ENCODE measurements at regions not wholly inside any gene's neighbourhood (a gene's known extent, or its start where the extent isn't known, plus 50 kb on each side); places are given as distances from the start of the nearest gene placed in this dataset.

- DNase-seq (ENCODE audit: low spot score): no peak
Observed at GRCh38 chr6:14721103-14721758, 524.6 kb upstream of the JARID2 start.

GRCh38 chr6:14722001-14722562 is 523.8 kb upstream of the JARID2 start:
- DNase-seq (ENCODE audit: low spot score): no peak

- no peak for DNase-seq (ENCODE audit: low spot score)
Observed at GRCh38 chr6:14722704-14723103, 523.2 kb upstream of the JARID2 start.

DNA sequence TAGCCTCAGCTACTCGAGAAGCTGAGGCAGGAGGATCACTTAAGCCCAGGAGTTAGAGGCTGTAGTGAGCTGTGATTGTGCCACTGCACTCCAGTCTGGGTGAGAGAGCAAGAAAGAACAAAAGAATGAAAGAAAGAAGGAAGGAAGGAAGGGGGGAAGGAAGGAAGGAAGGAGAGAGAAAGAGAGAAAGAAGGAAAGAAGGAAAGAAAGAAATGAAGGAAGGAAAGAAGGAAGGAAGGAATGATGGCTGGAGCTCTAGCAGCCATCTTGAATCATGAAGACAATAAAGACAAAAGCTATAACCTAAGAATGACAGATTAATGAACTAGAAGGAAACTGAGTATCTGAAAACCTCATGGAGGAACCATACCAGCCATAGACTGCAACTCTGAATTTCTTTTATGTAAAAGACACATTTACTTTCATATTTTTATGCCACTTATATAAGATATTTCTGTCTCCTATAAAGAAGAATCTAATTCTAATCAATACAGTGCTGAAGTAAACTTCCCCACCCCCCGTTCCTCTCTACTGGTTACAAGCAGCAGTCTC is 522.3 kb upstream of the JARID2 start:
- DNase-seq (ENCODE audit: low spot score): no peak

DNA sequence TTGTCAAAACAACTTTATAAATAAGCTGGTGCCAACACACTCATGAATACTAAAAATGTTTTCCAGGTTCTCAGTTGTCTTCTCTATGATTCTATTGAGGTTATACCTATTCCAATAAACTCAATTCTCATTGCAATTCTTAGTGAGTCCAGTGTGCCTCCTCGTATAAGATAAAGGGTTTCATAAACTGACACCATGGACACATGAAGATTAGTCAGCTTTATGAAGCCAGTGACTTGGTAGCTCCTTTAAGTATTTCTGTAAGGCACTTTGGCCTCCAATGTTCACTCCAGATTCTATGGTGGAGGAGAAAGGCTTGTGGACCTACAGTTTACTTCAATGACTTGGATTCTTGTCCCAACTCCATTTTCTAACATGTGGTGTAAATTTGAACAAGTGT is 521.3 kb upstream of the JARID2 start:
- DNase-seq (ENCODE audit: low spot score): no peak

- DNase-seq (ENCODE audit: low spot score): no peak
Observed at GRCh38 chr6:14726816-14727493, 518.9 kb upstream of the JARID2 start.

DNA sequence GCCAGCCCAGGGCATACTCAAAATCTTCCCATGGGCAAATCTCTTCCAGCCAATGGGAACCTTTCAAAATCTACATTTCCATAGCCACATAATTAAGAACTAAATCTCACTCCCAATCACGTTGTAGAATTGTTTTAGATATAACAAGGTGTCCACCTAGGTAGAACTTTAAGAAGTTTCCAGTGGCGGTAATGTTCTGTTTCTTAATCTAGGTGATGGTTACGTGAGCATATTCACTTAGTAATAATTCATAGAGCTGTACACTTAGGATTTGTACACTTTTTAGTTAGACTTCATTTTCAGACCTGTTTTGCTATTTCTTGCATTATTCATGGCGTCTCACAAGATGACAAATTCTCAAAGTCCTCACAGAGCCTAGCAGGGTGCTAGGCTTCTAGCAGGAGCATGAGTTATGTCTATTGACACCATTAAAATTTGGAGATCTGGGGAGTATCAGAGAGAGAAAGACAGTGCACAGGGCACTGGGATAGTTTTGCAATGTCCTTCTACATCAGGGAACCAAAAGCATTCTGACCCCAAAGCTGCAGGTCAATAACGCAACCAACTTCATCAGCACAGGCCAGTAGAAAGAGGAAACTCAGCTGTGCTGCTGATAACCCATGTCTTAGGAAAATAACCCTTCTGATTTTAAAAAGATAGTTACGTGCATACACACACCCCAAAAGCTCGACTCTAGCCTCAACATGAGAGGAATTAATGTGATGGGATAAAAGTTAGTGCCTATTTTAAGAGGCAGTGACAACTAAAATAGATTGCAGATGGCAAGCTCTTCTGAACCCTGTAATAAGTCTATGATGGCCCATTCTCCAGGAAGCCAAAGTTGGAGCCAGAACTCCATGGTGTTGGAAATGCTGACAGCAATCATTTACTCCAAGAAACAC is 518.1 kb upstream of the JARID2 start:
- DNase-seq (ENCODE audit: low spot score): no peak

- no peak for DNase-seq (ENCODE audit: low spot score)
Observed at GRCh38 chr6:14728396-14729024, 517.4 kb upstream of the JARID2 start.

- no peak for DNase-seq (ENCODE audit: low spot score)
Observed at GRCh38 chr6:14729129-14729871, 516.6 kb upstream of the JARID2 start.

DNA sequence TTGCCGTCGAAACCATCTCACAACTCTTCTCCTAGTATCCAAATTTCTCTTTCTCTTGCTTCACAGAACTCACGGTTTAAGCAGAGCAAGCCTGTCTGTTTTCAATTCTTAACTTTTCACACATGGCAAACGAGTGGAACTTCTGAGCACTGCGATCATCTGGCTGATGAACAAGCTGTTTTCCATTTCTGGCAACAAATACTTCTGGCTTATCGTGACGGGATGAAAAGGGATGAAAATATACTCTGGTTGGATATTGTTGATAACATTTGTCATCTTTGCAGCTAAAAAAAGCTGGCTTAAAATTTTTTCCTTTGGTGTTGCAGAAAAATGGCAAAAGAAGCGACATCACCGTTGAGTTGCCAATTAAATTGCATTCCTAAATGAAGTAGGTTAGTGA is 515.2 kb upstream of the JARID2 start:
- no peak for DNase-seq (ENCODE audit: low spot score)

- no peak for DNase-seq (ENCODE audit: low spot score)
Observed at GRCh38 chr6:14731611-14732010, 514.3 kb upstream of the JARID2 start.

DNA sequence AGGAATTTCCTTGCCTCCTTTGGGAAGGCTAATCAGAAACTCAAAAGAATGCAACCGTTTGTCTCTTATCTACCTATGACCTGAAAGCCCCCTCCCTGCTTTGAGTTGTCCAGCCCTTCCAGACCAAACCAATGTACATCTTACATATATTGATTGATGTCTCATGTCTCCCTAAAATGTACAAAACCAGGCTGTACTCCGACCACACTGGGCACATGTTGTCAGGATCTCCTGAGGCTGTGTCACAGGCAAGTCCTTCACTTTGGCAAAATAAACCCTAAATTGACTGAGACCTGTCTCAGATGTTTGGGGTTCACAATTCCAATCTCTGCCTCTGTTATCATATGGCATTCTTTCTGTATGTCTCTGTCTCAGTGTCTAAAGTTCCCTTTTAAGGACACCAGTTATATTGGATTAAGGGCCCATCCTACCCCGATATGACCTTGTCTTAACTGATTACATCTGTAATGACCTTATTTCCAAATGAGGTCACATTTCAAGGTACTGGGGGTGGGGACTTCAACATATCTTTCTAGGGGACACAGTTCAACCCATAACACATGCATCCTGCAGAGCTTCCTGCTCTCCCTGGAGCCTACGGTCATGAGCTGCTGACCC is 513.5 kb upstream of the JARID2 start:
- DNase-seq (ENCODE audit: low spot score): no peak

DNA sequence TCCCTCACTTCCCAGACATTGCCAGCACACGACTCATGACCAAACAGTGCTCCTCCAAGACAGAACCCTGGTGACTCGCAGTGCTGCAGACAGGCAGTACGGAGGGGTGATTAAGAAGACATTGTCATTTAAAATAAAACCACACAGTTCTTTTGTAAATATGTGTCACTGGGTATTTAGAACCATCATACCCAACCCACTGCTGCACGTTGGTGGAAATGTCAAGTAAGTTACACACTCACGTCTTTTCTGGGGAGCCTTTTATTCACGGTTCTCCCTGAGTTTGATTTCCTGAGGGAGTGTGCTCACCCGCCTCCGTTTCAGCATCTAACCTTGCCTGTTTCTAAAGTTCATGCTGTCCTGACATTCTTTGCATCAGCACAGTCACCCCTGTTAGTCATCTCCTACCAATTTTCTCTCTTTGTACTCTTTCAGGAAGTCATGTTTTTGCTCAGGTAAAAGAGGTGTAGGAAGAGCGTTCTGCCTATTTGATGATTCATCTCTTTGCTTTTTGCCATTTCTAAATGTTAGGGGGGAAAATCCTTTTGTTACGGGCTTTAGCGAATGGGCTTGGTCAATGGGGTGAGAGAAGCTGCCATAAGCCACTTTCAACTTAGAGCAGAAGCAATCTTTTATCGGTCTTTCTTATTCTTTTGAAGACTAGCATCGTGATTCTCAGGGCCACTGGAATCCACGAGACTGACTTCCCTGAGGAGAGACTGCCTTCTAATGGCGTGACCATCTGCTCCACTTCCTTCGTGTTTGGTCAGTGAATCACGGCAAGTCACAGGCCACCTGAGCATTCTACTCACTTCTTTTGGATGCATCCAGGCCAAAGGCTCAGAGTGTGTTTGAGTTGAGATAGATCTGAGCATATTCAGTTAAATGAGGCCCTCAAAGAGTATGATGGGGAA is 512.8 kb upstream of the JARID2 start:
- DNase-seq (ENCODE audit: low spot score): peak; percentile 87

DNA sequence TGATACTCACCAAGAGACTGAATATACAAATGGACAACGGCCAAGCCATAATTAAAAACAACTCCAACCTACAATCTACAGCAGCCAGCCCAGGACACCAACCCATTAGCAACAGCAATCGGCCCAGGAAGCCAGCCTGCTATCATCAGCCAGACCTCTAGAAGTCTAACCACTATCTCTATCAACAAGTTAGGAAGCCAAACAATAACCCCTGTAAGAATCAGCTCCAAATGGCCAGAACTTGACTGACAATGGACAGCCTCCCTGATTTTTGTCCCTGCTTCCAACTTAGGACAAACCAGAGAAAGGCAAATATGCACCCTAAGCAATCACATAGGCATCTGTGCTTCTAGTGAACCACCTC is 511.8 kb upstream of the JARID2 start:
- no peak for DNase-seq (ENCODE audit: low spot score)

- peak; percentile 93 for DNase-seq (ENCODE audit: low spot score)
Observed at GRCh38 chr6:14734416-14735340, 511.2 kb upstream of the JARID2 start.

GRCh38 chr6:14735956-14736486 is 509.8 kb upstream of the JARID2 start:
- DNase-seq (ENCODE audit: low spot score): peak; percentile 51

DNA sequence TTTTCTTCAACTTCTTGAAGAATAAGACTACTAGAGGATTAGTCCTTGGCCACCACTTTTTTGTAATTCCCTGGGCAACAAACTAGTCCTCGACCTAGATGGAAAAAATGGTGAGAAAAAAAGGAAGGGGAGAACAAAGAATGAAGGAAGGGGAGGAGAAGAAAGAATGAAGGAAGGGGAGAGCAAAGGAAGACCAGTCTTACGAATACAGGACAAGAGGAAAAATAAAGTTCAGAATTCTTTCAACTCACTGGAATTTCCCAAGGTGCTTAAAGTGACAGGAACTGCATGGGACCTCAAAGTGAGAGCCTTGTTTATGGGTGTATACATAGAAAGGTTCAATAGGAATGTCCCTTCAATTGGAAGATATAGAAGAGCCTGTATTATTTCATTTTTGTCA is 509.3 kb upstream of the JARID2 start:
- DNase-seq (ENCODE audit: low spot score): no peak

- DNase-seq (ENCODE audit: low spot score): no peak
Observed at GRCh38 chr6:14738497-14738896, 507.4 kb upstream of the JARID2 start.

All from activated CD4-positive, alpha-beta T cell treated with anti-CD3 and anti-CD28 coated beads, Interleukin-2, Interleukin-4, amounts not matched to agents 100 ng/mL and 50 ng/mL, durations not matched to agents 16 hours and 8 hours (primary cell).